Transverse colon (tissue), 4 donors: ENCODE measurements at regions not wholly inside any gene's neighbourhood (a gene's known extent, or its start where the extent isn't known, plus 50 kb on each side); places are given as distances from the start of the nearest gene placed in this dataset.

Source experiments
- CTCF ChIP-seq, 5 experiments: fragments of 200-600 bp in 3 of 5; fragments of 450-650 bp in 2 of 5; sonication (generic) in 3 of 5; IDR thresholded peaks; 1 replicate in 2 of 5; 2 replicates in 3 of 5; pipeline ENCODE4 v1.5.1; 2016 to 2017; ENCODE audit warnings: antibody characterized with exemption in 5 of 5, inconsistent platforms in 3 of 5, mild to moderate bottlenecking in 2 of 5, moderate library complexity in 1 of 5
- EP300 ChIP-seq: sonication (generic); formaldehyde crosslinking; IDR thresholded peaks from one replicate; pipeline ENCODE4 v1.6.1; 2017; ENCODE audit warnings: antibody characterized with exemption, low read depth
- POLR2A ChIP-seq: fragments of 450-650 bp; IDR thresholded peaks from one replicate; pipeline ENCODE4 v1.6.1; 2016; ENCODE audit warnings: antibody characterized with exemption, mild to moderate bottlenecking, moderate library complexity
- POLR2AphosphoS5 ChIP-seq, 3 donors: sonication (generic); formaldehyde crosslinking; IDR thresholded peaks; one replicate each; pipeline ENCODE4 v1.6.1; 2016; ENCODE audit warnings: antibody characterized with exemption in 3 of 3

GRCh38 chr18:51491678-51492372, 294.3 kb upstream of the MEX3C start:
- TF ChIP-seq CTCF (IDR thresholded peaks at IDR 0.05) (no peak), POLR2AphosphoS5 (IDR thresholded peaks at IDR 0.05) (no peak), POLR2A (no peak), EP300 (no peak)
